ENCODE measurements at regions not wholly inside any gene's neighbourhood (a gene's known extent, or its start where the extent isn't known, plus 50 kb on each side); places are given as distances from the start of the nearest gene placed in this dataset.

DNA sequence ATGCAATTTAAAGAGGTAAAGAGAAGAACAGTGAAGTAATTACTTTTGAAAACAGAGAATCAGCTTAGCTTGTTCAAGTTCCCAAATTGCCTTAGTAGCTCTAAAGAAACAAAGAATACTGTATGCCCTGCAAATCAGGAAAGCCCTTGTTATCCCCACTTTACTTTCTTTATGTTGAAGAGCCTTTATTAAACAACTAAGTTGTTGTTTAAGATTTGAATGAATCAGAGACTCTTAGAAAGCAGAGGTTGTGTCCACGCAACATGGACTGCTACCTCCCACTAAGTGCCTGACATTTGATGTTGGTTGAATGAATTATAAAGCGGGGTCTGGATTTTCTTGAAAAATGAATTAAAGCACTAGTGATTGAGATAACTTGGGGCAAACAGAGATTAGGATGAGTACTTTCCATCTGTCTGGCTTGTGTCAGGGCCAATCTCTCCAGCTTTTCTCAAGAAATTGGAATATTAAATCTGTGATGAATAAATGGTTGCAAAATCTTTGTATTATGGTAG is 214.7 kb downstream of the POSTN start:
- no peaks in the 10 kb centered on the region for H3K27me3 ChIP-seq (ENCODE audit: control insufficient read depth in 2 of 2, insufficient read depth in 2 of 2, low read length in 2 of 2)
- H3K27ac ChIP-seq (ENCODE audit: low read depth, low read length) = no peak overlapping the region
- H3K4me1 Mint-ChIP-seq = no peaks in the 10 kb centered on the region
- CTCF ChIA-PET = interaction anchor here (0.6 kb wide), 1 partner anchor 22 kb away, joined by 3 read pairs; no protein-coding TSS in a partner anchor
- no peak for ATAC-seq
- no peak overlapping the region for H3K4me3 Mint-ChIP-seq
- DNase-seq = no peak
- H3K9me3 ChIP-seq (ENCODE audit: control insufficient read depth in 2 of 3, low read length in 3 of 3) = no peaks in the 10 kb centered on the region
- POLR2A ChIA-PET = no interaction called here
- H3K27me3 Mint-ChIP-seq = no peaks in the 10 kb centered on the region
- H3K9me3 Mint-ChIP-seq = peaks cover 0 to 5% (median 2%) of the 10 kb centered on the region in 11 donors
- H3K4me3 ChIP-seq (ENCODE audit: low read length) = no peak overlapping the region
- no peaks in the 10 kb centered on the region for H3K4me1 ChIP-seq (ENCODE audit: control insufficient read depth in 2 of 2, insufficient read depth in 2 of 2, low read length in 2 of 2)
- H3K27ac Mint-ChIP-seq = no peak overlapping the region
- intact Hi-C loops (cut with micrococcal nuclease) = no loop called here
- H3K36me3 ChIP-seq (ENCODE audit: control insufficient read depth in 2 of 3, insufficient read depth in 3 of 3, low read length in 3 of 3) = no peaks in the 10 kb centered on the region
- H3K36me3 Mint-ChIP-seq = no peaks in the 10 kb centered on the region

GRCh38 chr13:37383046-37383445 is 215.5 kb downstream of the POSTN start:
- Mint-ChIP-seq H3K36me3 (no peaks in the 10 kb centered on the region), H3K27me3 (no peaks in the 10 kb centered on the region), H3K4me3 (no peak overlapping the region), H3K27ac (no peak overlapping the region), H3K4me1 (no peaks in the 10 kb centered on the region), H3K9me3 (peaks cover 0 to 5% (median 0%) of the 10 kb centered on the region in 11 donors)
- ATAC-seq (no peak), DNase-seq (no peak)
- no peaks in the 10 kb centered on the region for H3K36me3 ChIP-seq (ENCODE audit: control insufficient read depth in 2 of 3, insufficient read depth in 3 of 3, low read length in 3 of 3)
- no peak overlapping the region for H3K27ac ChIP-seq (ENCODE audit: low read depth, low read length)
- intact Hi-C loops (cut with micrococcal nuclease) = no loop called here
- no peak overlapping the region for H3K4me3 ChIP-seq (ENCODE audit: low read length)
- H3K9me3 ChIP-seq (ENCODE audit: control insufficient read depth in 2 of 3, low read length in 3 of 3) = no peaks in the 10 kb centered on the region
- no peaks in the 10 kb centered on the region for H3K4me1 ChIP-seq (ENCODE audit: control insufficient read depth in 2 of 2, insufficient read depth in 2 of 2, low read length in 2 of 2)
- no peaks in the 10 kb centered on the region for H3K27me3 ChIP-seq (ENCODE audit: control insufficient read depth in 2 of 2, insufficient read depth in 2 of 2, low read length in 2 of 2)
- POLR2A ChIA-PET = no interaction called here
- CTCF ChIA-PET = interaction anchor here (0.6 kb wide), 1 partner anchor 21 kb away, joined by 3 read pairs; no protein-coding TSS in a partner anchor

GRCh38 chr13:37382146-37382545 is 216.4 kb downstream of the POSTN start:
- ATAC-seq = no peak
- Mint-ChIP-seq H3K27me3 (no peaks in the 10 kb centered on the region), H3K9me3 (peaks cover 0 to 5% (median 0%) of the 10 kb centered on the region in 11 donors), H3K4me1 (no peaks in the 10 kb centered on the region), H3K4me3 (no peak overlapping the region), H3K27ac (no peak overlapping the region), H3K36me3 (no peaks in the 10 kb centered on the region)
- ChIA-PET POLR2A (no interaction called here), CTCF (no interaction called here)
- Histone ChIP-seq H3K9me3 (ENCODE audit: control insufficient read depth in 2 of 3, low read length in 3 of 3) (no peaks in the 10 kb centered on the region), H3K36me3 (ENCODE audit: control insufficient read depth in 2 of 3, insufficient read depth in 3 of 3, low read length in 3 of 3) (no peaks in the 10 kb centered on the region), H3K27ac (ENCODE audit: low read depth, low read length) (no peak overlapping the region), H3K4me3 (ENCODE audit: low read length) (no peak overlapping the region), H3K4me1 (ENCODE audit: control insufficient read depth in 2 of 2, insufficient read depth in 2 of 2, low read length in 2 of 2) (no peaks in the 10 kb centered on the region), H3K27me3 (ENCODE audit: control insufficient read depth in 2 of 2, insufficient read depth in 2 of 2, low read length in 2 of 2) (no peaks in the 10 kb centered on the region)
- no peak for DNase-seq
- intact Hi-C loops (cut with micrococcal nuclease) = no loop called here

- no peak overlapping the region for H3K27ac Mint-ChIP-seq
- H3K4me3 Mint-ChIP-seq = no peak overlapping the region
- ChIA-PET CTCF (no interaction called here), POLR2A (no interaction called here)
- intact Hi-C loops (cut with micrococcal nuclease) = no loop called here
- no peaks in the 10 kb centered on the region for H3K27me3 ChIP-seq (ENCODE audit: control insufficient read depth in 2 of 2, insufficient read depth in 2 of 2, low read length in 2 of 2)
- no peaks in the 10 kb centered on the region for H3K36me3 ChIP-seq (ENCODE audit: control insufficient read depth in 2 of 3, insufficient read depth in 3 of 3, low read length in 3 of 3)
- no peaks in the 10 kb centered on the region for H3K27me3 Mint-ChIP-seq
- no peaks in the 10 kb centered on the region for H3K4me1 Mint-ChIP-seq
- ATAC-seq (no peak), DNase-seq (no peak)
- H3K4me3 ChIP-seq (ENCODE audit: low read length) = no peak overlapping the region
- no peaks in the 10 kb centered on the region for H3K36me3 Mint-ChIP-seq
- no peaks in the 10 kb centered on the region for H3K4me1 ChIP-seq (ENCODE audit: control insufficient read depth in 2 of 2, insufficient read depth in 2 of 2, low read length in 2 of 2)
- no peaks in the 10 kb centered on the region for H3K9me3 ChIP-seq (ENCODE audit: control insufficient read depth in 2 of 3, low read length in 3 of 3)
- H3K27ac ChIP-seq (ENCODE audit: low read depth, low read length) = no peak overlapping the region
- H3K9me3 Mint-ChIP-seq = peaks cover 0 to 5% (median 0%) of the 10 kb centered on the region in 11 donors
Observed at GRCh38 chr13:37381502-37381901, 217.1 kb downstream of the POSTN start.

- H3K4me1 ChIP-seq (ENCODE audit: control insufficient read depth in 2 of 2, insufficient read depth in 2 of 2, low read length in 2 of 2) = no peaks in the 10 kb centered on the region
- POLR2A ChIA-PET = no interaction called here
- H3K4me3 Mint-ChIP-seq = no peak overlapping the region
- no peak overlapping the region for H3K27ac ChIP-seq (ENCODE audit: low read depth, low read length)
- no peaks in the 10 kb centered on the region for H3K36me3 Mint-ChIP-seq
- no peaks in the 10 kb centered on the region for H3K4me1 Mint-ChIP-seq
- no peaks in the 10 kb centered on the region for H3K36me3 ChIP-seq (ENCODE audit: control insufficient read depth in 2 of 3, insufficient read depth in 3 of 3, low read length in 3 of 3)
- H3K27me3 Mint-ChIP-seq = no peaks in the 10 kb centered on the region
- intact Hi-C loops (cut with micrococcal nuclease) = no loop called here
- ATAC-seq (no peak), DNase-seq (no peak)
- H3K4me3 ChIP-seq (ENCODE audit: low read length) = no peak overlapping the region
- H3K27ac Mint-ChIP-seq = no peak overlapping the region
- no peaks in the 10 kb centered on the region for H3K27me3 ChIP-seq (ENCODE audit: control insufficient read depth in 2 of 2, insufficient read depth in 2 of 2, low read length in 2 of 2)
- H3K9me3 Mint-ChIP-seq = peaks cover 0 to 2% (median 0%) of the 10 kb centered on the region in 11 donors
- no peaks in the 10 kb centered on the region for H3K9me3 ChIP-seq (ENCODE audit: control insufficient read depth in 2 of 3, low read length in 3 of 3)
- CTCF ChIA-PET = no interaction called here
Observed at GRCh38 chr13:37379841-37380240, 218.7 kb downstream of the POSTN start.

DNA sequence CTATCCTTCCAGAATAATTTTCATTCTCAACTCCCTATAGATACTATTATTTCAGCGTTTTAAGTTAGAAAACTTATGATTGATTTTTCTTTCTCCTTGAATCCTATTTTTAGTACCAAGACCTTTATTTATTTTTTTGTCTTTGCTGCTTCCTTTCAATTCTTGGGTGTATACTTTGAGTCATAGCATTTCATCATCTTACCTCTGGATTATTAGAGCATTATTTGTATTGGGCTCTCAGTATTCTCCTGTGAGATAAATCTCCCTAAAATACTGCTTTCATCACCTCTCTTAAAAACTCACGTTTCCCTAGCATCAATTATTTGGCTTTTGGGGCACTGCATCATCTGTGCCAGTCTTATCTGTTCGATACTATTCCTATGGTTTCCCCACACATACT is 222.8 kb downstream of the POSTN start:
- Histone ChIP-seq H3K9me3 (ENCODE audit: control insufficient read depth in 2 of 3, low read length in 3 of 3) (no peaks in the 10 kb centered on the region), H3K27ac (ENCODE audit: low read depth, low read length) (no peak overlapping the region), H3K27me3 (ENCODE audit: control insufficient read depth in 2 of 2, insufficient read depth in 2 of 2, low read length in 2 of 2) (no peaks in the 10 kb centered on the region), H3K4me1 (ENCODE audit: control insufficient read depth in 2 of 2, insufficient read depth in 2 of 2, low read length in 2 of 2) (no peaks in the 10 kb centered on the region), H3K36me3 (ENCODE audit: control insufficient read depth in 2 of 3, insufficient read depth in 3 of 3, low read length in 3 of 3) (no peaks in the 10 kb centered on the region), H3K4me3 (ENCODE audit: low read length) (no peak overlapping the region)
- H3K4me1 Mint-ChIP-seq = no peaks in the 10 kb centered on the region
- ChIA-PET CTCF (no interaction called here), POLR2A (no interaction called here)
- H3K27me3 Mint-ChIP-seq = no peaks in the 10 kb centered on the region
- no peak overlapping the region for H3K27ac Mint-ChIP-seq
- H3K9me3 Mint-ChIP-seq = no peaks in the 10 kb centered on the region
- H3K4me3 Mint-ChIP-seq = no peak overlapping the region
- H3K36me3 Mint-ChIP-seq = no peaks in the 10 kb centered on the region
- ATAC-seq (no peak), DNase-seq (no peak)
- intact Hi-C loops (cut with micrococcal nuclease) = no loop called here

DNA sequence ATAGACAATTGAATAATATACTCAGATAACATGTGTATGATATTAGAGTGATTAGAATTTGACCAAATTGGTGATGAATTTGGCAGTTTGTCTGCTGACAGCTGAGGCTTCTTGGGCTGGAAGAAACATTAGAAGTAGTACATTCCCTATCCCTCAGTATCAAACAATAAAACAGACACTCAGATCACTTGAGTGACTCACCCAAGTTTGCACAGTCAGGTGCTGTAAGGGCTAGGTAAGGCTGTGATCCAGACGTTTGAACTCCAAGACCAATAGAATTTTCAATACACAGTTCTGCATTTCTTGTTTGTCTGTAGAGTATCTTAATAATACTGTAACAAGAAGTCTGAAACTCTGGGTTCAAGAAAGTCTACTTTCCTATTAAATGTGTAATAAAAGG is 223.5 kb downstream of the POSTN start:
- Histone ChIP-seq H3K36me3 (ENCODE audit: control insufficient read depth in 2 of 3, insufficient read depth in 3 of 3, low read length in 3 of 3) (no peaks in the 10 kb centered on the region), H3K4me3 (ENCODE audit: low read length) (no peak overlapping the region), H3K4me1 (ENCODE audit: control insufficient read depth in 2 of 2, insufficient read depth in 2 of 2, low read length in 2 of 2) (no peaks in the 10 kb centered on the region), H3K9me3 (ENCODE audit: control insufficient read depth in 2 of 3, low read length in 3 of 3) (no peaks in the 10 kb centered on the region), H3K27ac (ENCODE audit: low read depth, low read length) (no peak overlapping the region), H3K27me3 (ENCODE audit: control insufficient read depth in 2 of 2, insufficient read depth in 2 of 2, low read length in 2 of 2) (no peaks in the 10 kb centered on the region)
- no peaks in the 10 kb centered on the region for H3K4me1 Mint-ChIP-seq
- DNase-seq (no peak), ATAC-seq (no peak)
- no peaks in the 10 kb centered on the region for H3K36me3 Mint-ChIP-seq
- intact Hi-C loops (cut with micrococcal nuclease) = no loop called here
- H3K9me3 Mint-ChIP-seq = no peaks in the 10 kb centered on the region
- no peak overlapping the region for H3K27ac Mint-ChIP-seq
- no peak overlapping the region for H3K4me3 Mint-ChIP-seq
- ChIA-PET POLR2A (no interaction called here), CTCF (no interaction called here)
- no peaks in the 10 kb centered on the region for H3K27me3 Mint-ChIP-seq

All from naive thymus-derived CD4-positive, alpha-beta T cell (primary cell).